ENCODE measurements at regions not wholly inside any gene's neighbourhood (a gene's known extent, or its start where the extent isn't known, plus 50 kb on each side); places are given as distances from the start of the nearest gene placed in this dataset.

GRCh38 chr5:43773478-43773844 lies 170.5 kb downstream of the NNT start (continued):
- TF ChIP-seq E2F3 (CRISPR knock-in tag; IDR thresholded peaks at IDR 0.05) (no peak), CSDE1 (IDR thresholded peaks at IDR 0.05) (no peak), SMARCC2 (IDR thresholded peaks at IDR 0.05; ENCODE audit: low read depth) (no peak), ZKSCAN1 (IDR thresholded peaks at IDR 0.05; ENCODE audit: low read depth, low read length) (no peak), CREBBP (IDR thresholded peaks at IDR 0.05; ENCODE audit: low read depth, low read length) (no peak), ADNP (tag; IDR thresholded peaks at IDR 0.05) (no peak), ZNF79 (CRISPR knock-in tag; IDR thresholded peaks at IDR 0.05; ENCODE audit: low read depth) (peak; percentile 79), CHD4 (IDR thresholded peaks at IDR 0.05; ENCODE audit: insufficient read depth, insufficient replicate concordance, low read depth, low read length, poor library complexity, severe bottlenecking) (no peak), ZNF431 (CRISPR knock-in tag; IDR thresholded peaks at IDR 0.05) (no peak)

GRCh38 chr5:43772764-43773477 lies 169.9 kb downstream of the NNT start:
- H3K9me1 ChIP-seq (ENCODE audit: control insufficient read depth, insufficient read depth, low read length), result no peaks in the 10 kb centered on the region
- H3K4me3 ChIP-seq, result no peak overlapping the region
- no peaks in the 10 kb centered on the region for H3K27me3 ChIP-seq (ENCODE audit: control insufficient read depth in 2 of 2, insufficient read depth in 2 of 2, low read length in 2 of 2)
- no TSS peak for BruUV-seq (replicated peaks)
- ATAC-seq, result peak; percentile 86
- H3K79me2 ChIP-seq (ENCODE audit: control insufficient read depth, insufficient read depth, low read length), result no peaks in the 10 kb centered on the region
- in situ Hi-C loops (cut with MboI), result no loop called here
- no peaks in the 10 kb centered on the region for H3K36me3 ChIP-seq (ENCODE audit: control insufficient read depth, insufficient read depth, low read length)
- FAIRE-seq, result no peak
- H3K4me2 ChIP-seq (ENCODE audit: insufficient read depth, low read length), result no peak overlapping the region
- H3K9ac ChIP-seq (ENCODE audit: insufficient read depth in 1 of 2, low read depth in 2 of 2, low read length in 2 of 2), result no peak overlapping the region
- WGBS (ENCODE audit: insufficient coverage, low coverage, missing lambda C conversion rate), result 0% methylated on average over 5 of the region's 5 CpGs
- peaks cover 0 to 11% of the 10 kb centered on the region in 2 experiments; a peak in 3 of 5 replicates for H3K4me1 ChIP-seq (replicated peaks in 1 of 2; ENCODE audit: control insufficient read depth in 2 of 2, insufficient read depth in 2 of 2, low read length in 2 of 2)
- ChIA-PET CTCF (ENCODE audit: low intra/inter-chr PET ratio) (no interaction called here), POLR2A (no interaction called here)
- peak in 2 of 4 experiments; percentile 14 to 23 for DNase-seq (ENCODE audit: extremely low read depth in 1 of 4, low spot score in 3 of 4)
- peak overlapping the region; percentile 82 for H2AFZ ChIP-seq (ENCODE audit: low read depth, low read length)
- no peaks in the 10 kb centered on the region for H3K9me3 ChIP-seq (replicated peaks; ENCODE audit: control insufficient read depth, insufficient read depth, low read depth, low read length)
- H3K27ac ChIP-seq (ENCODE audit: extremely low read depth, low read depth, low read length), result peak overlapping the region; percentile 75; the same call in 2 of the 3 replicates
- H4K20me1 ChIP-seq (replicated peaks; ENCODE audit: control insufficient read depth, insufficient read depth, low read length), result no peaks in the 10 kb centered on the region
- intact Hi-C loops (cut with micrococcal nuclease), result no loop called here
- 0 out of 2 replicates have a peak, but pooled peaks have one; percentile 49 for TF ChIP-seq ZNF561 (CRISPR knock-in tag; conservative IDR thresholded peaks at IDR 0.05)
- TF ChIP-seq KLF1 (tag; IDR thresholded peaks at IDR 0.05), result peak; percentile 33; the same call in 1 of the 2 replicates
- peak; percentile 82 for TF ChIP-seq CEBPB (tag; IDR thresholded peaks at IDR 0.05)
- no peak for TF ChIP-seq RBM34 (IDR thresholded peaks at IDR 0.05; ENCODE audit: borderline replicate concordance, insufficient read depth, low read length)
- peak; percentile 68; the same call in 1 of the 2 replicates for TF ChIP-seq IRF9 (tag; IDR thresholded peaks at IDR 0.05)
- TF ChIP-seq ARNT (IDR thresholded peaks at IDR 0.05), result peak in 1 of 2 experiments; percentile 84; a peak in 2 of 4 replicates
- 0 out of 2 replicates have a peak, but pooled peaks have one; percentile 42 for TF ChIP-seq ZNF79 (CRISPR knock-in tag; IDR thresholded peaks at IDR 0.05; ENCODE audit: low read depth)
- TF ChIP-seq NFRKB (IDR thresholded peaks at IDR 0.05; ENCODE audit: low read depth), result peak; percentile 43
- no peak for TF ChIP-seq U2AF1 (optimal IDR thresholded peaks at IDR 0.05; ENCODE audit: low read depth, low read length)
